PC-9 (cell line): ENCODE measurements at regions not wholly inside any gene's neighbourhood (a gene's known extent, or its start where the extent isn't known, plus 50 kb on each side); places are given as distances from the start of the nearest gene placed in this dataset.

Experiments used
- BruUV-seq: library from RNA; stranded (reverse); fragments of 400-500 nt; replicated peaks from 2 replicates; lab custom pipeline; 2021; lab: Mats Ljungman, UMichigan
- CTCF ChIA-PET: fragments of 300-600 bp; sonication (Branson Sonifier 250); formaldehyde crosslinking; loops from one replicate; lab custom pipeline; 2022; ENCODE audit warnings: antibody characterized with exemption; lab: Charles Lee
- POLR2A ChIA-PET: fragments of 300-600 bp; sonication (Branson Sonifier 250); formaldehyde crosslinking; loops from one replicate; lab custom pipeline; 2022; ENCODE audit warnings: antibody characterized with exemption; ENCODE audit not compliant: unreplicated experiment; lab: Charles Lee
- DNase-seq, 2 experiments: peaks; one replicate each; pipeline versions ENCODE4 v3.0.0 to v3.0.0-alpha.2; 2015 to 2022; ENCODE audit warnings: mixed read lengths in 1 of 2
- H2AFZ ChIP-seq: fragments of 200-600 bp; sonication (generic); 2 replicates; pipeline ENCODE4 v1.8.1; 2017; ENCODE audit warnings: antibody characterized with exemption
- H3F3A ChIP-seq: fragments of 200-600 bp; sonication (generic); 2 replicates; pipeline ENCODE4 v1.8.1; 2017; ENCODE audit warnings: antibody characterized with exemption, mild to moderate bottlenecking, low read depth; ENCODE audit not compliant: insufficient read depth
- H3K27ac ChIP-seq: fragments of 200-600 bp; sonication (generic); 2 replicates; pipeline ENCODE4 v1.6.1; 2016; ENCODE audit warnings: mixed run types
- H3K27me3 ChIP-seq: fragments of 200-600 bp; sonication (generic); 2 replicates; pipeline ENCODE4 v1.6.1; 2016; ENCODE audit warnings: low read depth, mixed run types; ENCODE audit not compliant: insufficient read depth
- H3K36me3 ChIP-seq: fragments of 200-600 bp; sonication (generic); 2 replicates; pipeline ENCODE4 v1.6.1; 2016; ENCODE audit warnings: low read depth, mixed run types
- H3K4me1 ChIP-seq: fragments of 200-600 bp; sonication (generic); replicated peaks from 2 replicates; pipeline ENCODE4 v1.6.1; 2016; ENCODE audit warnings: mixed run types; ENCODE audit not compliant: insufficient read depth
- H3K4me2 ChIP-seq: fragments of 200-600 bp; sonication (generic); 2 replicates; pipeline ENCODE4 v1.6.1; 2017; ENCODE audit warnings: mixed run types
- H3K4me3 ChIP-seq: fragments of 200-600 bp; sonication (generic); 2 replicates; pipeline ENCODE4 v1.6.1; 2016; ENCODE audit warnings: mixed run types
- H3K79me2 ChIP-seq: fragments of 200-600 bp; sonication (generic); 2 replicates; pipeline ENCODE4 v1.6.1; 2017; ENCODE audit warnings: low read depth, mixed run types
- H3K9me2 ChIP-seq: fragments of 200-600 bp; sonication (generic); 2 replicates; pipeline ENCODE4 v1.8.1; 2017; ENCODE audit warnings: mild to moderate bottlenecking; ENCODE audit not compliant: insufficient read depth
- H3K9me3 ChIP-seq: fragments of 200-600 bp; sonication (generic); 2 replicates; pipeline ENCODE4 v1.8.1; 2016; ENCODE audit warnings: low read depth; ENCODE audit not compliant: insufficient read depth
- H4K20me1 ChIP-seq: fragments of 200-600 bp; sonication (generic); 2 replicates; pipeline ENCODE4 v1.8.1; 2017; ENCODE audit not compliant: insufficient read depth
- EZH2 ChIP-seq: fragments of 200-600 bp; sonication (generic); IDR thresholded peaks from 2 replicates; pipeline ENCODE4 v1.8.0; 2017; ENCODE audit warnings: antibody characterized with exemption, low read depth
- intact Hi-C: fragments of 100-400 bp; cut with micrococcal nuclease; formaldehyde crosslinking; loops from one replicate; pipeline ENCODE4 v1.10.0; 2022; ENCODE audit not compliant: unreplicated experiment
- TF ChIP-seq, protein P1 (sequence below): fragments of 200-600 bp; sonication (generic); conservative IDR thresholded peaks from 2 replicates; pipeline ENCODE4 v1.6.1; 2017; ENCODE audit warnings: mixed run types, antibody characterized with exemption, mild to moderate bottlenecking, moderate library complexity

DNA sequence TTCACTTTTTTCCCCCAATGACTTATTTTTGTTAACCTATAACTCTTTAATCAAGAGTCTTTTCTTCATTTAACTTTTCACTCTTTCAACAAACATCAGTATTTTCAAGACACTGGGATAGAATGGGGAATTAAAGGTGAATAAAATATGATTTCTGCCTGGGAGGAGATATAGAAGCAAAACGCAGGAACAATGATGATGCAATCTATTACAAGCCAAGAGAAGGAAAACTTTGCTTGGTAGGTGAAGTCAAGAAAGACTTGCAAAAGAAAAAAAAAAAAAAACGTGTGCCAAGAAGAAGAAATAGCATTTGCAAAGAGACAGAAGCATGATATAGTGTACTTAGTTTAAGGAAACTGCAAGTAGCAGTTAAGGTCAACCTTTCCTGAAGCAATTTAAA is 207.3 kb upstream of the KCNH7 start:
- H2AFZ ChIP-seq: no peak overlapping the region
- ChIA-PET CTCF (no interaction called here), POLR2A (no interaction called here)
- intact Hi-C loops: no loop called here
- H3K36me3 ChIP-seq: no peaks in the 10 kb centered on the region
- no peaks in the 10 kb centered on the region for H3K9me2 ChIP-seq
- no peaks in the 10 kb centered on the region for H3K27me3 ChIP-seq
- no peak for TF ChIP-seq EZH2
- TF ChIP-seq, protein P1, sequence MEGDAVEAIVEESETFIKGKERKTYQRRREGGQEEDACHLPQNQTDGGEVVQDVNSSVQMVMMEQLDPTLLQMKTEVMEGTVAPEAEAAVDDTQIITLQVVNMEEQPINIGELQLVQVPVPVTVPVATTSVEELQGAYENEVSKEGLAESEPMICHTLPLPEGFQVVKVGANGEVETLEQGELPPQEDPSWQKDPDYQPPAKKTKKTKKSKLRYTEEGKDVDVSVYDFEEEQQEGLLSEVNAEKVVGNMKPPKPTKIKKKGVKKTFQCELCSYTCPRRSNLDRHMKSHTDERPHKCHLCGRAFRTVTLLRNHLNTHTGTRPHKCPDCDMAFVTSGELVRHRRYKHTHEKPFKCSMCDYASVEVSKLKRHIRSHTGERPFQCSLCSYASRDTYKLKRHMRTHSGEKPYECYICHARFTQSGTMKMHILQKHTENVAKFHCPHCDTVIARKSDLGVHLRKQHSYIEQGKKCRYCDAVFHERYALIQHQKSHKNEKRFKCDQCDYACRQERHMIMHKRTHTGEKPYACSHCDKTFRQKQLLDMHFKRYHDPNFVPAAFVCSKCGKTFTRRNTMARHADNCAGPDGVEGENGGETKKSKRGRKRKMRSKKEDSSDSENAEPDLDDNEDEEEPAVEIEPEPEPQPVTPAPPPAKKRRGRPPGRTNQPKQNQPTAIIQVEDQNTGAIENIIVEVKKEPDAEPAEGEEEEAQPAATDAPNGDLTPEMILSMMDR: no peak
- H3K27ac ChIP-seq: no peak overlapping the region
- no peaks in the 10 kb centered on the region for H3K4me1 ChIP-seq
- DNase-seq: no peak
- H3K79me2 ChIP-seq: no peaks in the 10 kb centered on the region
- no peak overlapping the region for H3K4me3 ChIP-seq
- H3K9me3 ChIP-seq: no peaks in the 10 kb centered on the region
- H3K4me2 ChIP-seq: no peak overlapping the region
- no peaks in the 10 kb centered on the region for H3F3A ChIP-seq
- no TSS peak for BruUV-seq
- H4K20me1 ChIP-seq: no peaks in the 10 kb centered on the region

DNA sequence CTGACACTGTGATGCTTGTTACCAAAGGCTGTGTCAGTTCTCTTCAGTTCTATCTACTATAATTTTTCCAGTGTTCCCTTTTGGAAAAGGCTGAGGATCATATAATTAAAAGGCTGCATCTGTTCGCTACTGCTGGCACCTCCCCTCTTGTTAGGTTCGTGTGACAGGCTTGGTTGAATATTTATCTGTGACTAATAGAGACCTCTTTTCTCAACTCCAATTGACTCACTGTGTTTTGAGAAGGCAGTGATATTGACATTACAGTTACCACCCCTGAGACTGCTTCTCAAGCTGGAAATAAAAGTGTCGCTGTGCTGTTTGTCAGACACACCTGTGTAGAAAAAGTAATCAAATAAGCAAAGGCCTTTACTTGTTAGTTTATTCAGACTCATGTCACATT is 205.5 kb upstream of the KCNH7 start:
- ChIA-PET POLR2A (no interaction called here), CTCF (no interaction called here)
- no peaks in the 10 kb centered on the region for H3K27me3 ChIP-seq
- no peak for TF ChIP-seq EZH2
- TF ChIP-seq, protein P1: no peak
- no peaks in the 10 kb centered on the region for H3K36me3 ChIP-seq
- H3K79me2 ChIP-seq: no peaks in the 10 kb centered on the region
- H3K9me2 ChIP-seq: no peaks in the 10 kb centered on the region
- no peaks in the 10 kb centered on the region for H3K9me3 ChIP-seq
- H2AFZ ChIP-seq: no peak overlapping the region
- H3K4me1 ChIP-seq: no peaks in the 10 kb centered on the region
- no peak overlapping the region for H3K4me2 ChIP-seq
- no peaks in the 10 kb centered on the region for H4K20me1 ChIP-seq
- BruUV-seq: no TSS peak
- no peaks in the 10 kb centered on the region for H3F3A ChIP-seq
- no peak overlapping the region for H3K27ac ChIP-seq
- no peak for DNase-seq
- intact Hi-C loops: no loop called here
- H3K4me3 ChIP-seq: no peak overlapping the region

DNA sequence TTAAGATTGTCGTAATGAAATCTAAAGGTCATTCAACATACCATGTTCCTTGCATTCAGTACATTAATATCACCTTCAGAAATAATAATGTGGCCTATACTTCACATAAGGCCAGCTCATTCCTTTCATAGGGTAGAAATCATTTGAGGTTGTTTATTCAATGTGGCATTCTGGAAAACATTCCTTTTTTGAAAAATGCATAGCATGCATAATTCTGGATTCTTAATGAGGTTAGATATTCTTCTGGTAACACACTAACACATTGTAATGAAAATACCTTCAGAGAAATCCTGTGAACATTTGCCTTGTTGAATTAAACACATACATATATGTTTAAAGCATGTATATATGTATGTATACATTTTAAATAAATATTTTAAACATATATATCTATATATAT is 204.6 kb upstream of the KCNH7 start:
- H3K4me1 ChIP-seq: no peaks in the 10 kb centered on the region
- CTCF ChIA-PET: no interaction called here
- no peaks in the 10 kb centered on the region for H3K9me2 ChIP-seq
- H3K36me3 ChIP-seq: no peaks in the 10 kb centered on the region
- H3K9me3 ChIP-seq: no peaks in the 10 kb centered on the region
- POLR2A ChIA-PET: no interaction called here
- no peak overlapping the region for H3K4me3 ChIP-seq
- no peaks in the 10 kb centered on the region for H3K27me3 ChIP-seq
- intact Hi-C loops: no loop called here
- TF ChIP-seq, protein P1: no peak
- TF ChIP-seq EZH2: no peak
- H3K4me2 ChIP-seq: no peak overlapping the region
- no peak for DNase-seq
- H3K79me2 ChIP-seq: no peaks in the 10 kb centered on the region
- no peaks in the 10 kb centered on the region for H4K20me1 ChIP-seq
- no TSS peak for BruUV-seq
- H3F3A ChIP-seq: no peaks in the 10 kb centered on the region
- no peak overlapping the region for H2AFZ ChIP-seq
- H3K27ac ChIP-seq: no peak overlapping the region
